ENCODE measurements at regions not wholly inside any gene's neighbourhood (a gene's known extent, or its start where the extent isn't known, plus 50 kb on each side); places are given as distances from the start of the nearest gene placed in this dataset.
"Not testable (repeated sequence)": the region's sequence is repeated elsewhere in the genome, so short reads cannot be mapped to it uniquely, and the experiment has no call there.

- 58 to 67% methylated on average over 4 of the region's 4 CpGs for WGBS, 2 donors
- no peaks in the 10 kb centered on the region for H3K4me1 ChIP-seq
- H3K4me3 ChIP-seq, result no peak overlapping the region
- no peaks in the 10 kb centered on the region for H3K27me3 ChIP-seq
- H3K27ac ChIP-seq, result no peak overlapping the region
- no peaks in the 10 kb centered on the region for H3K36me3 ChIP-seq (replicated peaks in 1 of 2; ENCODE audit: insufficient read depth in 1 of 2, low read depth in 2 of 2)
- no peak for ATAC-seq
- intact Hi-C loops (cut with DNase I), result no loop called here
- TF ChIP-seq POLR2A (IDR thresholded peaks at IDR 0.05) (no peak), CTCF (IDR thresholded peaks at IDR 0.05) (no peak)
- DNase-seq, result no peak
- H3K9me3 ChIP-seq, result no peaks in the 10 kb centered on the region
These were observed 221.4 kb downstream of the SOX2 start for GRCh38 chr3:181933052-181933618.

GRCh38 chr3:181935915-181936314 lies 224.2 kb downstream of the SOX2 start:
- no peaks in the 10 kb centered on the region for H3K9me3 ChIP-seq
- H3K4me1 ChIP-seq, result no peaks in the 10 kb centered on the region
- TF ChIP-seq CTCF (IDR thresholded peaks at IDR 0.05) (no peak), POLR2A (IDR thresholded peaks at IDR 0.05) (no peak)
- H3K27ac ChIP-seq, result no peak overlapping the region
- no peak for DNase-seq
- no peak for ATAC-seq
- no peaks in the 10 kb centered on the region for H3K27me3 ChIP-seq
- H3K4me3 ChIP-seq, result no peak overlapping the region
- H3K36me3 ChIP-seq (replicated peaks in 1 of 2; ENCODE audit: insufficient read depth in 1 of 2, low read depth in 2 of 2), result no peaks in the 10 kb centered on the region
- WGBS, 2 donors, result 90 to 95% methylated on average over 2 of the region's 2 CpGs
- intact Hi-C loops (cut with DNase I), result no loop called here

DNA sequence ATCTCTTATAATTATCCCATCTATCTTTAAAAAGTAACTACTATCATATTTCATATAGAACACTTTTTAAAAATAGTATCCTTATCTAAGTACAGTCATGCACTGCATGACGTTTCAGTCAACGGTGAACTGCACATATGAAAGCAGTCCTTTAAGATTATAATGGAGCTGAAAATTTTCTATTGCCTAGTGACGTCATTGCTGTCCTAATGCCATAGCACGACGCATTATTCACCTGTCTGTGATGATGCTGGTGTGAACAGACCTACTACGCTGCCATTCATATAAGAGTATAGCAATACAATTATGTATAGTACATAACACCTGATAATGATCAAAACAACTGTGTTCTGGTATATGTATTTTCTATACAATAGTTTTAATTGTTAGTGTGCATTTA lies 225.0 kb downstream of the SOX2 start:
- intact Hi-C loops (cut with DNase I), result no loop called here
- WGBS, 2 donors, result 61 to 62% methylated on average over 6 of the region's 6 CpGs
- H3K27me3 ChIP-seq, result no peaks in the 10 kb centered on the region
- no peaks in the 10 kb centered on the region for H3K36me3 ChIP-seq (replicated peaks in 1 of 2; ENCODE audit: insufficient read depth in 1 of 2, low read depth in 2 of 2)
- H3K27ac ChIP-seq, result no peak overlapping the region
- DNase-seq (no peak), ATAC-seq (no peak)
- no peak overlapping the region for H3K4me3 ChIP-seq
- TF ChIP-seq CTCF (IDR thresholded peaks at IDR 0.05), result no peak
- no peak for TF ChIP-seq POLR2A (IDR thresholded peaks at IDR 0.05)
- H3K4me1 ChIP-seq, result no peaks in the 10 kb centered on the region
- H3K9me3 ChIP-seq, result no peaks in the 10 kb centered on the region

DNA sequence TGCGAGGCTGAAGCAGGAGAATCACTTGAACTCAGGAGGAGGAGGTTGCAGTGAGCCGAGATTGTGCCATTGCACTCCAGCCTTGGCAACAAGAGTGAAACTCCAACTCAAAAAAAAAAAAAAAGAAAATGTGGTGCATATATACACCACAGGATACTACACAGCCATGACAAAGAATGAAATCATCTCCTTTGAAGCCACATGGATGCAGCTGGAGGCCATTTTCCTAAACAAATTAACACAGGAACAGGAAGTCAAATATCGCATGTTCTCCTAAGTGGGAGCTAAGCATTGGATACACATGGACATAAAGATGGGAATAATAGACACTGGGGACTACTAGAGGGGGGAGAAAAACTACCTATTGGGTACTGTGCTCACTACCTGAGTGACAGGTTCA lies 226.9 kb downstream of the SOX2 start:
- H3K9me3 ChIP-seq; H3K27ac ChIP-seq; H3K36me3 ChIP-seq (replicated peaks in 1 of 2; ENCODE audit: insufficient read depth in 1 of 2, low read depth in 2 of 2); H3K27me3 ChIP-seq; ATAC-seq; DNase-seq; H3K4me1 ChIP-seq; H3K4me3 ChIP-seq; intact Hi-C loops (cut with DNase I): not testable (repeated sequence)
- WGBS, 2 donors, result 88 to 90% methylated on average over 3 of the region's 3 CpGs

- H3K27ac ChIP-seq, result no peak overlapping the region
- DNase-seq (no peak), ATAC-seq (no peak)
- TF ChIP-seq CTCF (IDR thresholded peaks at IDR 0.05), result no peak
- no peak overlapping the region for H3K4me3 ChIP-seq
- no peaks in the 10 kb centered on the region for H3K36me3 ChIP-seq (replicated peaks in 1 of 2; ENCODE audit: insufficient read depth in 1 of 2, low read depth in 2 of 2)
- no peaks in the 10 kb centered on the region for H3K4me1 ChIP-seq
- no peaks in the 10 kb centered on the region for H3K9me3 ChIP-seq
- WGBS, 2 donors, result 52 to 58% methylated on average over 3 of the region's 3 CpGs
- intact Hi-C loops (cut with DNase I), result no loop called here
- H3K27me3 ChIP-seq, result no peaks in the 10 kb centered on the region
These were observed 229.0 kb downstream of the SOX2 start for GRCh38 chr3:181940703-181941102.

All from body of pancreas (tissue), 4 donors.